BE2C (cell line): ENCODE measurements at regions not wholly inside any gene's neighbourhood (a gene's known extent, or its start where the extent isn't known, plus 50 kb on each side); places are given as distances from the start of the nearest gene placed in this dataset.

Experiments
- DNase-seq: peaks from one replicate; pipeline ENCODE4 v3.0.0-alpha.2; 2020
- H3K27me3 ChIP-seq: fragments of 250-450 bp; sonication (Bioruptor Pico); 2 replicates; pipeline ENCODE4 v1.5.1; 2020; ENCODE audit warnings: mild to moderate bottlenecking
- H3K36me3 ChIP-seq: fragments of 250-450 bp; sonication (Bioruptor Pico); 2 replicates; pipeline ENCODE4 v1.5.1; 2020; ENCODE audit warnings: mild to moderate bottlenecking
- H3K4me1 ChIP-seq: fragments of 250-450 bp; sonication (Bioruptor Pico); 2 replicates; pipeline ENCODE4 v1.5.1; 2020
- H3K4me3 ChIP-seq: 2 replicates; pipeline ENCODE4 v1.5.1; 2011; ENCODE audit warnings: low read depth, low read length
- H3K9me3 ChIP-seq: fragments of 250-450 bp; sonication (Bioruptor Pico); 2 replicates; pipeline ENCODE4 v1.5.1; 2020
- CTCF ChIP-seq: IDR thresholded peaks from 2 replicates; pipeline ENCODE4 v1.5.1; 2012; ENCODE audit warnings: mild to moderate bottlenecking, low read depth, low read length

GRCh38 chr13:46964789-46965527 lies 68.1 kb upstream of the HTR2A start:
- Histone ChIP-seq H3K4me1 (no peaks in the 10 kb centered on the region; the same call in 1 of the 2 replicates), H3K36me3 (no peaks in the 10 kb centered on the region), H3K4me3 (no peak overlapping the region), H3K27me3 (no peaks in the 10 kb centered on the region), H3K9me3 (no peaks in the 10 kb centered on the region)
- TF ChIP-seq CTCF, result no peak
- DNase-seq, result no peak

GRCh38 chr13:46963904-46964303 lies 67.1 kb upstream of the HTR2A start:
- no peak for TF ChIP-seq CTCF
- Histone ChIP-seq H3K27me3 (no peaks in the 10 kb centered on the region; the same call in 1 of the 2 replicates), H3K9me3 (no peaks in the 10 kb centered on the region), H3K4me1 (no peaks in the 10 kb centered on the region; the same call in 1 of the 2 replicates), H3K36me3 (no peaks in the 10 kb centered on the region), H3K4me3 (no peak overlapping the region)
- peak; percentile 25 for DNase-seq

- Histone ChIP-seq H3K27me3 (no peaks in the 10 kb centered on the region; the same call in 1 of the 2 replicates), H3K9me3 (no peaks in the 10 kb centered on the region), H3K4me1 (no peaks in the 10 kb centered on the region; the same call in 1 of the 2 replicates), H3K4me3 (no peak overlapping the region), H3K36me3 (no peaks in the 10 kb centered on the region)
- no peak for DNase-seq
- TF ChIP-seq CTCF, result peak; percentile 60
These were observed 65.6 kb upstream of the HTR2A start for GRCh38 chr13:46962281-46962941.

- Histone ChIP-seq H3K4me3 (no peak overlapping the region), H3K27me3 (no peaks in the 10 kb centered on the region; the same call in 1 of the 2 replicates), H3K4me1 (no peaks in the 10 kb centered on the region; the same call in 1 of the 2 replicates), H3K36me3 (no peaks in the 10 kb centered on the region), H3K9me3 (no peaks in the 10 kb centered on the region)
- DNase-seq, result no peak
- no peak for TF ChIP-seq CTCF
These were observed 64.9 kb upstream of the HTR2A start for GRCh38 chr13:46961719-46962118.

DNA sequence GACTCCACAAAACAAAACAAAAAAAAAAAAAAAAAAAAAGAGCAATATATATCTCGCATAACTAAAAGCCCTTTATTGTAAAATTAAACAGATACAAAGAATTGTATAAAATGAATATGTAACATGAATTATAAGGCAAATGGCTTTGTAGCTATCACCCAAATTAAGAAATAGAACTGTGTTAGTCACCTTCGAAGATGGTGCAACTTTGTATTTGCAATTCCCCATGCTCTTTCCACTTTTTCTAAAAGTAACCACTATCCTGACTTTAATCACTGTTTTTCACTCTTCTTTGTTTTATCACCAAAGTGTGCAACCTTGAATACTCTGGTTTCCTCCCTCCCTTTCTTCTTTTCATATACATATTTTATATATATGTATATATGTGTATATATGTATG lies 57.1 kb upstream of the HTR2A start:
- Histone ChIP-seq H3K4me1 (no peaks in the 10 kb centered on the region), H3K36me3 (no peaks in the 10 kb centered on the region), H3K4me3 (no peak overlapping the region), H3K9me3 (no peaks in the 10 kb centered on the region), H3K27me3 (peaks cover 6% of the 10 kb centered on the region)
- DNase-seq, result no peak
- no peak for TF ChIP-seq CTCF

DNA sequence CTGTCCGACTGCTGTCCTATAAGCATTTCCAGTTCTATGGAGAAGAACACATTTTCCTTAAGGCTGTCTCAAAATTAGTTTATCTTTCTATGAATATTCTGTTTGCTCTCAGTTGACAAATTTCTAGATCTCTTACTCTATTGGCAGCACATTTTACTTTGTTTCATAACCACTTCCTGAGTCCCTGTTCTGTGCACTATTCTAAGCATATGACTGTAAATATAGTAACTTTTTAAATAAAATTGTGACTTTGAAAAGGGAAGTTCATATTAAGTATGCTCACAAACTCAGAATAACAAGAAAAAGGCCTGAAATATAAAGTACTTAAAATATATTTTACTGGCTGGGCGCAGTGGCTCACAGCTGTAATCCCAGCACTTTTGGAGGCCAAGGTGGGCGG lies 56.5 kb upstream of the HTR2A start:
- no peaks in the 10 kb centered on the region for H3K4me1 ChIP-seq
- H3K27me3 ChIP-seq, result peaks cover 6% of the 10 kb centered on the region
- H3K4me3 ChIP-seq, result no peak overlapping the region
- H3K9me3 ChIP-seq, result no peaks in the 10 kb centered on the region
- no peak for DNase-seq
- TF ChIP-seq CTCF, result no peak
- no peaks in the 10 kb centered on the region for H3K36me3 ChIP-seq
